ENCODE measurements at regions not wholly inside any gene's neighbourhood (a gene's known extent, or its start where the extent isn't known, plus 50 kb on each side); places are given as distances from the start of the nearest gene placed in this dataset.

GRCh38 chr13:39904959-39905358 is 249.5 kb downstream of the COG6 start:
- TF ChIP-seq CTCF (conservative IDR thresholded peaks at IDR 0.05; ENCODE audit: low read length) (no peak), EZH2phosphoT487 (IDR thresholded peaks at IDR 0.05; ENCODE audit: borderline replicate concordance, low read depth, low read length) (no peak)
